ENCODE measurements at regions not wholly inside any gene's neighbourhood (a gene's known extent, or its start where the extent isn't known, plus 50 kb on each side); places are given as distances from the start of the nearest gene placed in this dataset.

DNA sequence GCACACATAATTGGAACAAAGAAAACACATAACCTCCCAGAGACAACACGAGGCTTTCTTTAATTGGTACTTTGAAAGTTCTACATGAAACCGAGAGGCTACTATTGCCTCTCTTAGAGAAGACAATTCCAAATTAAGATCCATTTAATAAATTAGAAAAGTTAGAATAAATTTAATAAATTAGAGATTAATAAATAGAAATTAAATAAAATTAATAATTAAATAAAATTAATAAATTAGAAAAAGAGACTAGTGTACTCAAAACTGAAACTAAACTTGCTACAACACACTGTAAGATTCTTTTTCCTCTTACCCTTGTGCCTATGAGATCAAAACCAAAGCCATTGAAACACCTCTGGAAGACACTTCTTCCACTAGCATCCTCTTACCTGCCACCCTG is 199.0 kb downstream of the URB2 start:
- POLR2A ChIA-PET: no interaction called here
- ATAC-seq (ENCODE audit: low read depth) (no peak), DNase-seq (no peak)
- Mint-ChIP-seq H3K27me3 (no peaks in the 10 kb centered on the region), H3K36me3 (ENCODE audit: low read depth) (no peaks in the 10 kb centered on the region), H3K27ac (no peak overlapping the region), H3K9me3 (peaks cover 14% of the 10 kb centered on the region), H3K4me1 (no peaks in the 10 kb centered on the region), H3K4me3 (no peak overlapping the region)
- intact Hi-C loops (cut with micrococcal nuclease): no loop called here
- CTCF ChIA-PET: no interaction called here
- TF ChIP-seq, protein P1, sequence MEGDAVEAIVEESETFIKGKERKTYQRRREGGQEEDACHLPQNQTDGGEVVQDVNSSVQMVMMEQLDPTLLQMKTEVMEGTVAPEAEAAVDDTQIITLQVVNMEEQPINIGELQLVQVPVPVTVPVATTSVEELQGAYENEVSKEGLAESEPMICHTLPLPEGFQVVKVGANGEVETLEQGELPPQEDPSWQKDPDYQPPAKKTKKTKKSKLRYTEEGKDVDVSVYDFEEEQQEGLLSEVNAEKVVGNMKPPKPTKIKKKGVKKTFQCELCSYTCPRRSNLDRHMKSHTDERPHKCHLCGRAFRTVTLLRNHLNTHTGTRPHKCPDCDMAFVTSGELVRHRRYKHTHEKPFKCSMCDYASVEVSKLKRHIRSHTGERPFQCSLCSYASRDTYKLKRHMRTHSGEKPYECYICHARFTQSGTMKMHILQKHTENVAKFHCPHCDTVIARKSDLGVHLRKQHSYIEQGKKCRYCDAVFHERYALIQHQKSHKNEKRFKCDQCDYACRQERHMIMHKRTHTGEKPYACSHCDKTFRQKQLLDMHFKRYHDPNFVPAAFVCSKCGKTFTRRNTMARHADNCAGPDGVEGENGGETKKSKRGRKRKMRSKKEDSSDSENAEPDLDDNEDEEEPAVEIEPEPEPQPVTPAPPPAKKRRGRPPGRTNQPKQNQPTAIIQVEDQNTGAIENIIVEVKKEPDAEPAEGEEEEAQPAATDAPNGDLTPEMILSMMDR (IDR thresholded peaks at IDR 0.05): no peak

DNA sequence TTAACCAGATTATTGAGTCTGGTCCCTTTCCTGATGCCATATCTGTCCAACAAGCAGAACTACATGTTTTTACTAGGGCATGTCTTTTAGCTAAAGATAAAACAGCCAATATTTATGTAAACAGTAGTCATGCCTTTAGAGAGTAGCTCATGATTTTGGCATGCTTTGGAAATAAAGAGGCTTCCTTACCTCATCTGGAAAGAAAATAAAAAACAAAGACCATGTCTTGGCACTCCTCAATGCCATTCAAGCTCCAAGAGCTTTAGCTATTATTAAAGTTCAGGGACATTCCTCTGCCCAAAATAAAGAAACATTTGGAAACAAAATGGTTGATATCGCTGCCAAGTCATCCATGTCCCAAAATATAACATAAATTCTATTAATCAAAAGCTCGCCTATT is 202.4 kb downstream of the URB2 start:
- Mint-ChIP-seq H3K27me3 (peaks cover 7% of the 10 kb centered on the region), H3K4me3 (no peak overlapping the region), H3K9me3 (peaks cover 14% of the 10 kb centered on the region), H3K4me1 (no peaks in the 10 kb centered on the region), H3K36me3 (ENCODE audit: low read depth) (no peaks in the 10 kb centered on the region), H3K27ac (no peak overlapping the region)
- ChIA-PET CTCF (no interaction called here), POLR2A (no interaction called here)
- intact Hi-C loops (cut with micrococcal nuclease): no loop called here
- ATAC-seq (ENCODE audit: low read depth) (no peak), DNase-seq (no peak)
- TF ChIP-seq, protein P1 (IDR thresholded peaks at IDR 0.05): no peak

DNA sequence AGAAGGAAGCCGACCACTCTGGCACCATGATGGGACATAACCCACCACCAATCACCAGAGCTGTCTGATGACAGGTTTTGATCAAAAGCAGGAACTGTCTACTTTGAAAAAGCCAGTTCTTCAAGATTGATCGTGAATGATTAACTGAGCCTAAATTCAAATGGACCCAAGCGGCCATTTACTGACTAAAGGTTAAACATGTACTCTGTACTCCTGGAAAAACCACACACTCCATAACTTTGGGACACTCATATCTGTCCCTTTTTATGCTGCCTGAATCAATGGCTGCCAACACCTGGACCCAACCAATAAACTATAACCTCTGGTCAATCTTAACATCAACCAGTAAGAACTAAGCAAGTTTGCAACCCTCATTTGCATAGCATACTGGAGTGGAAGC is 206.6 kb downstream of the URB2 start:
- Mint-ChIP-seq H3K36me3 (ENCODE audit: low read depth) (no peaks in the 10 kb centered on the region), H3K4me3 (no peak overlapping the region), H3K27me3 (peaks cover 11% of the 10 kb centered on the region), H3K4me1 (peaks cover 4% of the 10 kb centered on the region), H3K9me3 (peaks cover 5% of the 10 kb centered on the region), H3K27ac (no peak overlapping the region)
- intact Hi-C loops (cut with micrococcal nuclease): no loop called here
- ATAC-seq (ENCODE audit: low read depth) (no peak), DNase-seq (no peak)
- CTCF ChIA-PET: no interaction called here
- TF ChIP-seq, protein P1 (IDR thresholded peaks at IDR 0.05): no peak
- POLR2A ChIA-PET: no interaction called here

- Mint-ChIP-seq H3K27ac (no peak overlapping the region), H3K9me3 (peaks cover 2% of the 10 kb centered on the region), H3K4me3 (no peak overlapping the region), H3K4me1 (peaks cover 4% of the 10 kb centered on the region), H3K27me3 (peaks cover 15% of the 10 kb centered on the region), H3K36me3 (ENCODE audit: low read depth) (no peaks in the 10 kb centered on the region)
- TF ChIP-seq, protein P1 (IDR thresholded peaks at IDR 0.05): no peak
- ATAC-seq (ENCODE audit: low read depth): no peak
- no peak for DNase-seq
- CTCF ChIA-PET: no interaction called here
- POLR2A ChIA-PET: no interaction called here
- intact Hi-C loops (cut with micrococcal nuclease): no loop called here
These were observed 208.2 kb downstream of the URB2 start for GRCh38 chr1:229834230-229834629.

- Mint-ChIP-seq H3K9me3 (peaks cover 2% of the 10 kb centered on the region), H3K4me1 (peaks cover 7% of the 10 kb centered on the region), H3K27ac (no peak overlapping the region), H3K27me3 (peaks cover 23% of the 10 kb centered on the region), H3K36me3 (ENCODE audit: low read depth) (no peaks in the 10 kb centered on the region), H3K4me3 (no peak overlapping the region)
- POLR2A ChIA-PET: no interaction called here
- no peak for ATAC-seq (ENCODE audit: low read depth)
- CTCF ChIA-PET: no interaction called here
- intact Hi-C loops (cut with micrococcal nuclease): no loop called here
- TF ChIP-seq, protein P1 (IDR thresholded peaks at IDR 0.05): no peak
- DNase-seq: no peak
These were observed 209.2 kb downstream of the URB2 start for GRCh38 chr1:229835226-229835625.

Data from activated B cell treated with CpG ODN at 0.5 μM for 24 hours (primary cell).